Skin of body (tissue), 1 donor: ENCODE measurements at regions not wholly inside any gene's neighbourhood (a gene's known extent, or its start where the extent isn't known, plus 50 kb on each side); places are given as distances from the start of the nearest gene placed in this dataset.
"Not testable (repeated sequence)": the region's sequence is repeated elsewhere in the genome, so short reads cannot be mapped to it uniquely, and the experiment has no call there.

Experiments
- DNase-seq: peaks from one replicate; lab custom pipeline; 2025; lab: John Stamatoyannopoulos, UW

DNA sequence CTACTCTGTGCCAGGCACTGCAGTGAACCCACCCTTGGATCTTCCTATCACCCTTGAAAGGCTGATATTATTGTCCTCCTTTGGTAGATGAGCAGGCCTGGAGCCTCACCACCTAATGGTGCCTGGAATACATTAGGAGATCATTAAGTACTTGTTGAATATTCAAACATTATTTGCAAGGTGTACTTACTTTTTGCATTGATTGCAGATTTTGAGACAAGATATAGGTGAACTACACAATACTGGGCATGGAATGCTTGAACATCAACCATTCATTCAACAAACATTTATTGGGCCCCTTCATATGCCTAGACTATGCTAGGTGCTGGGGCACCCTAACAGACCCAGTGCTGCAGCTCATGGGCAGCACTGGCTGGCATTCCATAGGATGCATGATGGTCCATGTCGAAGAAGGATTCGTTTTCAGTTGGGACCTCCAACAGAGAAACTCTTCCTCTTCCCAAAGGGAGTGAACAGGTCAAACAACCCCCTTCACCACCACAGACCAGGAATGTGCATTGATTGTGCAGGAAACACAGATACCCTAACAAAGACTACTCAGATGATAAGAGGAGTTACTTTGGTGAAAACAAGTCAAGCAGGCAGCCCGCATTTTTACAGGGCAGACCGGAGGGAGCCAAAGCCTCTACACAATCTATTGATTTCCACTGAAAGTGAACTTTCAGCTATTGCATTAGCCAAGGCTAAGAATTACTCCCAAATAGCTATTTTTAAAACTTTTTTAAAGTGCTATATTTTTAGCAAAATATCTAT, 149.6 kb upstream of the SH3BP4 start:
- no peak for DNase-seq

DNA sequence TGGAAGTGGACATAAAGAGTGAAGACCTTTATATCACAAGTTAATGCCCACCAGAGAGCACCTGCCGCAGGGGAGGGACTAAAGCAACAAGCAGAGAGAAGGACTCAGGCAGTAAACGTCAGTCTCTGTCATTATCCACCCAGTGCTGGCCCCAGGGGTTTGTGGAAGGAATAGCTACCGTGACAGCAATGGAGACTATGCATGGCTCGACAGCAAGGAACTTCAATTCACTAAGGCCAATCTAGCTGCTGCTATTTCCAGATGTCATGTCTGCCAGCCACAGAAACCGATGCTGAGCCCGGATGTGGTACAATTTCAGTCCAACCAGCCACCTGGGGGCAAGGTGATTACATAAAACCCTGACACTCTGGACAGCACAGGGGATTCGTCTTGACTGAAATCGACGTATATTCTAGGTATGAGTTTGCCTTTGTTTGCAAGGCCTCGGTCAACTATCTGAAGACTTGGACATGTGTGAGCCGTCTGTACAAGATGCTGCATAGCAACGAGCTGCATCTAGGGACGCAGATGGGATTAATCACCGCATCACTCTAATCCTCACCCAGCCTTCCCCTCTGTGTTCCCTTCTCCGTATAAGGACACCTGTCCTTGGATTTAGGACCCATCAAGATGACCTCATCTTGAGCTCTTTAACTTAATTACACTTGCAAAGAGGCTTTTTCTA, 154.1 kb upstream of the SH3BP4 start:
- peak; percentile 63 for DNase-seq

GRCh38 chr2:234796045-234796591, 155.7 kb upstream of the SH3BP4 start:
- no peak for DNase-seq

- DNase-seq, result no peak
Observed at GRCh38 chr2:234795272-234795920, 156.4 kb upstream of the SH3BP4 start.

DNA sequence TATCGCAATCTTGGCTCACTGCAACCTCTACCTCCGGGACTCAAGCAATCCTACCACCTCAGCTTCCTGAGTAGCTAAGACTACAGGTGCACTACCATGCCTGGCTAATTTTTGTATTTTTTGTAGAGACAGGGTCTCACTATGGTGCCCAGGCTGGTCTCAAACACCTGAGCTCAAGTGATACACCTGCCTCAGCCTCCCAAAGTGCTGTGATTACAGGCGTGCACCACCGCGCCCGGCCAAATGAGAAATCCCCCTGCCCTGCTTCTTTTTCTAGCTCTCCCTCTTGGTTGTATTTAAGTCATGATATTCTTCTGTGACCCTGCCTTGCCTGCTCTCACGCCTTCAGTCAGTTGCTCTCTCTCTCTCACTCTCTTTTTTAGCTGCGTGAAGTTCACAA, 157.0 kb upstream of the SH3BP4 start:
- DNase-seq, result no peak

- DNase-seq, result no peak
Observed at GRCh38 chr2:234793212-234793785, 158.5 kb upstream of the SH3BP4 start.

DNA sequence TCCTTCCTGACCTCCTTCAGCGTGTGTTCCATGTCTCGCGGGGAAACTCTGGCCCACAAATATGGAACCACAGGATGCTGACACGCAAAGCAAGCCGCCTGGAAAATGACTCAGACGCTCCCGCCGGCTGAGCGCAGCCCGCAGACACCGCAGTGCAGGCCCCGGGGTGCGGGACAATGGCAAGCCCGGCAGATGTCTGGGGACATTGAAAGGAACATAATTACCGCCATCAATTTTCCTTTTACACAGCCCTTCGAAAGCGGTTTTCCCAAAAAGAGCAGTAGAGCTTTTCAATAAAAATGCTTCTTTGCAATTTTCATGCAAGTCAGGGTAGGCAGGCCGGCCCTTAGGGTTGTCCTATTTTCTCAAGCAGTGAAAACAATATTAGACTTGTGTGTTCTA, 159.2 kb upstream of the SH3BP4 start:
- DNase-seq, result no peak

GRCh38 chr2:234792096-234792495, 159.7 kb upstream of the SH3BP4 start:
- not testable (repeated sequence) for DNase-seq

DNA sequence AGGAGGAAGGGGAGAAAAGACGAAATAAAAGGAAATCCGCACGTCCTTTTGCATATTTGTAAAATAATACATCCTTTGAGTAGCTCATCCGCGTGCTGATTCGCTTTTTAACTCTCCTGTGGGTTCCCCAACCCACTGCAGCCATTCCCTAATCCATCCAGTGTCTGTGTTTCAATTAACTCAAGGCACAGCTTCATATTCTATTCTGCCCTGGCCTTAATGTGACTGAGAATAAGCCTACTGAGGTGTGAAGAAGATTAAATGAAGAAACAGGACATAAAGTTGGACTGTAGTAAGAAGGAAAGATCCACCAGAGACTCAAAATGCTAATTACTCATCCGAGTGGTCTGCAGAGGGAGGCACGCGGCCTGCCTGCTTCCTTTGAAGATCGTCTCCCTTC, 161.4 kb upstream of the SH3BP4 start:
- no peak for DNase-seq

- no peak for DNase-seq
Observed at GRCh38 chr2:234789556-234790325, 162.1 kb upstream of the SH3BP4 start.

DNA sequence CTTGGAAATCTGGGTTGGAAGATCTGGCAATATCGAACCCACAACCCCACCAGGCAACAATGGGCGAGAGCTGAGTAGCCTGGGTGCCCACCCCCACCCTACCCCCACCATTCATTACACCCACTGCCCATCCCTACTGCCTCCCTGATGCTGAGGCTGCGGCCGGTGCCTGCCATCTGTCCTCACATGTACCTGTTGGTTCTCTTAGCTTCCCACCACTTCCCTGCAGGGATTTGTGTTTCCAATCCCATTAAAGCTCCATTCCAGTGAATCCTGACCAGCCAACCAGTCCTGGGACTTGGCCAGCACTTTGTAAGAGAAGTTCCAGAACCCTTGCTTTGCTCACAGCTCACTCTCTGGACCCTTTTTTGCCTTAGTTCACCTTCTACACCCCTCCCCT, 163.0 kb upstream of the SH3BP4 start:
- DNase-seq, result no peak

GRCh38 chr2:234788381-234788780, 163.4 kb upstream of the SH3BP4 start:
- DNase-seq, result peak; percentile 30

DNA sequence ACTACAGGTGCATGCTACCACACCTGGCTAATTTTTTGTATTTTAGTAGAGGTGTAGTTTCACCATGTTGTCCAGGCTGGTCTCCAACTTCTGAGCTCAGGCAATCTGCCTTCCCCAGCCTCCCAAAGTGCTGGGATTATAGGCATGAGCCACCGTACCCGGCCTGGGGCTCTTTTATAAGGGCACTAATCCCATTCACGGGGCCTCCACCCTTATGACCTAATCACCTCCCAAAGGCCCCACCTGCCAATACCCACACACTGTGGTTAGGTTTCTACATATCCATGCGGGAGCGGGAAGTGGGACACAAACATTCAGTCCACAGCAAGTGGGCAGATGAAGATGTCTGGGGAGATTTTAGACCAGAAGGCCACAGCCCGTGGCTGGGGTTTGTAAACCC, 164.7 kb upstream of the SH3BP4 start:
- DNase-seq, result no peak

DNA sequence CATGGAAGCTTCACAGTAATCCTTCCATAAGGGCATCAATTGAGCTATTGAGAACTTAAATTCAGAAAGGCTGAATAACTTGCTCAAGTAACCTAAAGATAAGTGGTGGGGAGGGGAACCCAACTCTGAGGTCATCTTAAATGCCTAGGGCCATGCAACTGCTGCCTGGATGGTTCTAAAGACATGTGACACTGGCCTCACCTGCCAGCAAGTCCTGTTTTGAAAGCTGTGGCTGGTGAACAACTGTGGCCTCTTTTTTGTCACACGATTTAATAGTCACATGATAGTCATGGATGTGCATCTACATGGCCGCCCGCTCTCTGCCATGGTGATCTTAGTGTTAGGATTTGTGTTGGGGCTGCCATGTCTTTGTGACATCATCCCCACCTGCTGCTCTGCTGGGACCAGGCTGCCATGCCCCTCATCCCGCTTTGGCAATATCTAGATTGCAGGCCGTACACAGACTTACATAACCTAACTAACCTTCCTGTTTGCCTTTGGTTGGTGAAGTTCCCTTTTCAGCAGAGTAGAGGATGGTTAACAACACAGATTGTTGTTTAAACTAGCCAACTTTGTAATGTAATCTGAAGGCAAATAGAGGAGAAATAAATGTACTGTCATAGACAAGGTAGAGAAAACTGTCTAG, 177.9 kb upstream of the SH3BP4 start:
- no peak for DNase-seq

DNA sequence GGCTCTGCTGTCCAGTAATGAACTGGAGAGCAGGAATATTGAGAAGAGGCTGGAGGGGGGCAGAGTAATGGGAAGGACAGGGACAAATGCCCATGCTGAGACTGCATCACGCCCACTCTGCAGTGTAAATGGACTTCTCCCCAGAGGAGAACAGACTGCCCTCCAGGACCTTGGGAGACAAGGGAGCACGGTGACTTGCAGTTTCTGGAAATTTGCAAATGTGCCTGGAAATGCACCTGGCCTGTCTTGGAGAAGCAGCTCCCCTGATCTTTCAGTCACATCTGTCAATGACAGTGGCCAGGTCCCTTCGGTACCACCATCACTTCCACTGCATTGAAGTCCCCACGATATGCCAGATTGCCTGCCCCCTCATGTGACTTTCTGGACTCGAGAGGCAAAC, 178.7 kb upstream of the SH3BP4 start:
- DNase-seq, result no peak

GRCh38 chr2:234772733-234773060, 179.1 kb upstream of the SH3BP4 start:
- no peak for DNase-seq

DNA sequence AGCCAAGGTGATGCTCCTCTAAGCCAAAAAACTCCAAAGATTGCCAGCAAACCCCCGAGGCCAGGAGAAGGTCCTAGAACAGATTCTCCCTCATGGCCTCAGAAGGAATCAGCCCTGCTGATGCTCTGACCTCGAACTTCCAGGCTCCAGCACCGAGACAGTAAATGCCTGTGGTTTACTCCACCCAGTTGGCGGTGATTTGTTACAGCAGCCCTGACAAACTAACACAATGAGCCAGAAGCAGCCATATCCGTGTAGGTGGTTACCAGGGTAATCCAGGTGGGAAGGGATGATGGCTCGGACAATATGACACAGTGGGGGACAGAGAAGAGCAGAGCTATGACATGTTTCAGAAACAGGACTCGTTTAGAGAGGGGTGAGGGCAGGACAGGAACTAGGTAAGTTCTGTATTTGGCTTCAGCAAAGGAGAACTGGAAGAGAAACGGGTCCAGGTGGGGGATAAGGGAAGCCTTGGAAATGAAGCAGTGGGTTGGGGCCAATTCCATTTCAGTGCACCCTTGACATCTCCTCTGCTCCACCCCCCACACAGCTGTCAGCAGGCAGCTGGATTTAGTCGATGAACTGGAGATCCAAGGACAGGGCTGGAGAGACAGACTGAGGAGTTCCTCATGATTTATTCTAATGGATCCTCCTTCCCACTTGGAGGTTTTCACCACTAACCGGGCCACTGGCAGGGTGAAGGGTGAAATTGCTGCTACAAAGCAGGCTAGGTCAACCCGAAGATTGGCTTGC, 179.7 kb upstream of the SH3BP4 start:
- DNase-seq, result no peak

DNA sequence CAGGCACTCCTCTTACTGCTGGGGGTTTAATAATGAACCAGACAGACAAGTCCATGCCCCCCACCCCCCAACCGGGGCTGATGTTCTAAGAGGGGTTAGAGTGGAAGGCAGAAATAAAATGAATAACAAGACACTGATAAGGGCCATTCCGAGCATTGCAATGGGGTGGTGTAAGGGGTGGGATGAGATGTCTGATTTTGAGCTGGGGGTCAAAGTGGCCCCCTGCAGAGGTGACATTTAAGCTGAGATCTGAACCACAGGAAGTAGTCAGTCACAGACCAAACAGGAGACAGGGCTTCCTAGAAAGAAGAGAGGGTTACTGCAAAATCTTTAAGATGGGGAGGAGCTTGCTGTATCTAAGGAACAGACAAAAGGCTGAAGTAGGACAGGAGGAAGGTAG, 180.6 kb upstream of the SH3BP4 start:
- DNase-seq, result no peak

DNA sequence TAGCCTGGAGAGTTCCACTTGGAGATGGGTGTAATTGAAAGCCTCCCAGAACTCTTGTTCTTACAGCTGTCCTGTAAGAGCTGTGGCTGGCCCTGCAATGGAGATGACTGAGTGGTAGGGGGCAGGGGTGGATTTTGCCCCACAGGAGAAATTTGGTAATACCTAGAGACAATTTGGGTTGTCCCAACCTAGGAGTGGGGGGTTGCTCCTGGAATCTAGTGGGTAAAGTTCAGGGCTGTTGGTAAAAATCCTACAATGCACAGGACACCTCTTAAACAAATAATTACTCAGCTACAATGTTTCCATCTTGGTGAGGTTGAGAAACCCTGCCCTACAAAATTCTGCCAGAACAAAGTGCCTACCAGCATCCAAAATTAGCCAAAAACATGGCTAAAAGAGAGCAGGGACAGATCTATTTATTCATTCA, 181.1 kb upstream of the SH3BP4 start:
- no peak for DNase-seq

DNA sequence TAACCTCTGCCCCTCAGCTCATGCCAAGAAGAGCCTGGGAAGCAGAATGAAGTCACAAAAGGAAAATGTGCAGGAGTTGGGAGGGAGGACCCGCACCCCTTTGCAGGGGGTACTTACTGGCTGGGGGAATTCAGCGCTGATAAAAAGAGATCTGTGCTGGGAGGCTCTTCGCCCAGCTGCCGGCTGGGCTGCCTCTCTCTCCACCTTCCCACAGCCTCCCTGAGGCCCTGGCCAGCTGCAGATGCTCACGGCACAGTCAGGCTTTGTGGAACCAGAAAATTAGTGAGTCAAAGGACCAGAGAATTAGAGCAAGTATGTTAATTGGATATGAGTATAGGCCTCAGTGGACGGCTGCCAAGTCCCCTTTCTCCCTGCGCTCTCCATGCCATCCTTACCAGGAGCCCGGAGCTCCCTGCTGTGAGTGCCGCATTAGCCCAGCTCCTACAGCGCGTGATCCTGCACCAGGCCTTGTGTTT, 181.7 kb upstream of the SH3BP4 start:
- no peak for DNase-seq
